B cell (primary cell): ENCODE measurements at regions not wholly inside any gene's neighbourhood (a gene's known extent, or its start where the extent isn't known, plus 50 kb on each side); places are given as distances from the start of the nearest gene placed in this dataset.

Experiments used
- ATAC-seq: fragments of 200-7000 bp; cut with Tn5 transposase; one replicate; pipeline ENCODE4 v1.10.0; 2021; ENCODE audit warnings: low read depth, mild to moderate bottlenecking, moderate number of reproducible peaks, moderate library complexity
- CTCF ChIA-PET: fragments of 350-600 bp; sonication (Branson Sonifier 250); formaldehyde crosslinking; loops from one replicate; lab custom pipeline; 2021; ENCODE audit warnings: antibody characterized with exemption, inconsistent platforms; lab: Charles Lee
- POLR2A ChIA-PET: fragments of 350-600 bp; sonication (Branson Sonifier 250); formaldehyde crosslinking; loops from one replicate; lab custom pipeline; 2021; ENCODE audit warnings: antibody characterized with exemption; lab: Charles Lee
- DNase-seq: peaks from one replicate; pipeline ENCODE4 v3.0.0; 2013
- H2AFZ ChIP-seq: 2 replicates; pipeline ENCODE4 v1.6.1; 2012; ENCODE audit warnings: mild to moderate bottlenecking, low read depth, low read length; ENCODE audit not compliant: insufficient read depth, poor library complexity, severe bottlenecking
- H3K27ac ChIP-seq, 2 donors: 1 replicate in 1 of 2; 2 replicates in 1 of 2; pipeline ENCODE4 v1.5.1; 2012 to 2013; ENCODE audit warnings: low read length in 2 of 2, mild to moderate bottlenecking in 2 of 2, moderate library complexity in 1 of 2
- H3K27me3 ChIP-seq, 4 experiments: fragments of 200-600 bp in 1 of 4; sonication (generic) in 1 of 4; replicated peaks in 1 of 4; 1 replicate in 2 of 4; 2 replicates in 2 of 4; pipeline versions ENCODE4 v1.6.1 to v1.7.0; 2013 to 2016; ENCODE audit warnings: low read length in 3 of 4, mild to moderate bottlenecking in 2 of 4, mixed read lengths in 1 of 4, moderate library complexity in 1 of 4; ENCODE audit not compliant: insufficient read depth in 4 of 4, control insufficient read depth in 3 of 4; ENCODE audit errors: control extremely low read depth in 1 of 4
- H3K36me3 ChIP-seq, 2 experiments: replicated peaks in 1 of 2; 1 replicate in 1 of 2; 2 replicates in 1 of 2; pipeline versions ENCODE4 v1.6.1 to v1.7.1; 2013; ENCODE audit warnings: low read length in 1 of 2; ENCODE audit not compliant: insufficient read depth in 2 of 2, control insufficient read depth in 1 of 2; ENCODE audit errors: control extremely low read depth in 1 of 2, extremely low read depth in 1 of 2
- H3K4me1 ChIP-seq, 2 donors: fragments of 200-600 bp in 1 of 2; sonication (generic) in 1 of 2; 1 replicate in 1 of 2; 2 replicates in 1 of 2; pipeline versions ENCODE4 v1.5.1 to v1.6.1; 2013 to 2017; ENCODE audit warnings: low read length in 2 of 2; ENCODE audit not compliant: control insufficient read depth in 2 of 2, insufficient read depth in 2 of 2
- H3K4me2 ChIP-seq: replicated peaks from 2 replicates; pipeline ENCODE3; 2012; ENCODE audit warnings: mild to moderate bottlenecking, low read depth, low read length; ENCODE audit not compliant: poor library complexity, severe bottlenecking
- H3K4me3 ChIP-seq, 5 experiments: fragments of 200-600 bp in 1 of 5; sonication (generic) in 1 of 5; 1 replicate in 3 of 5; 2 replicates in 2 of 5; pipeline versions ENCODE4 v1.5.1 to v1.7.0; 2011 to 2016; ENCODE audit warnings: low read length in 4 of 5, mild to moderate bottlenecking in 4 of 5, low read depth in 2 of 5, control low read depth in 1 of 5, moderate library complexity in 1 of 5; ENCODE audit not compliant: insufficient read depth in 1 of 5; ENCODE audit errors: control extremely low read depth in 1 of 5, extremely low read depth in 1 of 5
- H3K79me2 ChIP-seq: fragments of 200-600 bp; sonication (generic); one replicate; pipeline ENCODE4 v1.6.0; 2016; ENCODE audit warnings: low read length; ENCODE audit not compliant: control insufficient read depth, insufficient read depth
- H3K9ac ChIP-seq: fragments of 200-600 bp; sonication (generic); 2 replicates; pipeline ENCODE4 v1.6.1; 2017; ENCODE audit warnings: mild to moderate bottlenecking, low read length, moderate library complexity
- H3K9me3 ChIP-seq, 3 donors: one replicate each; pipeline versions ENCODE4 v1.6.1 to v1.7.1; 2013; ENCODE audit warnings: low read length in 2 of 3; ENCODE audit not compliant: control insufficient read depth in 2 of 3, insufficient read depth in 1 of 3; ENCODE audit errors: control extremely low read depth in 1 of 3
- H4K20me1 ChIP-seq: 2 replicates; pipeline ENCODE4 v1.6.0; 2012; ENCODE audit warnings: mild to moderate bottlenecking, low read length; ENCODE audit not compliant: insufficient read depth, control insufficient read depth, poor library complexity, severe bottlenecking
- H3K27ac Mint-ChIP-seq: one replicate; pipeline ENCODE4 v1.8.0; 2021; ENCODE audit warnings: mixed read lengths
- H3K27me3 Mint-ChIP-seq: one replicate; pipeline ENCODE4 v1.8.0; 2021; ENCODE audit warnings: mixed read lengths
- H3K4me1 Mint-ChIP-seq: one replicate; pipeline ENCODE4 v1.8.0; 2021; ENCODE audit warnings: mixed read lengths
- H3K4me3 Mint-ChIP-seq: one replicate; pipeline ENCODE4 v1.8.0; 2021; ENCODE audit warnings: mixed read lengths
- H3K9me3 Mint-ChIP-seq: one replicate; pipeline ENCODE4 v1.8.0; 2022; ENCODE audit warnings: mixed read lengths; ENCODE audit not compliant: insufficient read depth
- CTCF ChIP-seq: fragments of 200-600 bp; IDR thresholded peaks from one replicate; pipeline ENCODE4 v1.8.0; 2022; ENCODE audit warnings: antibody characterized with exemption, mild to moderate bottlenecking
- EZH2 ChIP-seq: IDR thresholded peaks from 2 replicates; pipeline ENCODE4 v1.6.1; 2012; ENCODE audit warnings: borderline replicate concordance, low read depth, mild to moderate bottlenecking, moderate library complexity, low read length; ENCODE audit not compliant: insufficient read depth, poor library complexity, severe bottlenecking
- WGBS: methylation state at CpG from one replicate; pipeline ENCODE4 v1.1.5; 2013; ENCODE audit warnings: missing lambda C conversion rate; ENCODE audit not compliant: insufficient coverage; 5-methylcytosine and 5-hydroxymethylcytosine counted together
- intact Hi-C: fragments of 100-400 bp; cut with micrococcal nuclease; formaldehyde crosslinking; loops from one replicate; pipeline ENCODE4 v1.10.0; 2022

DNA sequence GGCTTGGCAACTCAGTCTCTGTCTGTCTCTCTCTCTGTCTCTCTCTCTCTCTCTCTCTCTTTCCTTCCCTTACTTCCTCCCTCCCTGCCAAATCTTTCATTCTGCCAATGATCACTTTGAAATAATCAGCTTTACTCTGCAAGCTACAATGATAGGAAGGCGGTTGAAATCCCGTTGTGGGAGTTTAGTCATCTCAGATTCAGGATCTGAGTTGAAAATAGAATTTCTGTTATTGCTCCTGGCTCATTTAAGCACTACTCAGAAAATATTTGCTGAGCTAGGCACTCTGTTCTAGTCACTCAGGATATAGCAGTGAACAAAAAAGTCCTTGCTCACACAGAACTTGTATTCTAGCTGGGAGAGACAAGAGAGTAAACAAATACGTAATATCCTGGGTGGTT lies 56.3 kb upstream of the DCTD start:
- no peak overlapping the region for H2AFZ ChIP-seq
- H3K27me3 ChIP-seq: peaks cover 0 to 12% (median 1%) of the 10 kb centered on the region in 4 experiments
- DNase-seq: no peak
- Mint-ChIP-seq H3K4me3 (no peak overlapping the region), H3K27ac (no peak overlapping the region), H3K9me3 (no peaks in the 10 kb centered on the region), H3K27me3 (peaks cover 25% of the 10 kb centered on the region), H3K4me1 (peaks cover 3% of the 10 kb centered on the region)
- no peaks in the 10 kb centered on the region for H3K36me3 ChIP-seq
- no peak overlapping the region for H3K4me2 ChIP-seq
- H3K9me3 ChIP-seq: peaks cover 0 to 4% (median 0%) of the 10 kb centered on the region in 3 donors
- intact Hi-C loops: no loop called here
- H3K79me2 ChIP-seq: no peaks in the 10 kb centered on the region
- ChIA-PET POLR2A (no interaction called here), CTCF (no interaction called here)
- no peaks in the 10 kb centered on the region for H3K4me1 ChIP-seq
- H3K4me3 ChIP-seq: no peak overlapping the region
- no peak overlapping the region for H3K9ac ChIP-seq
- WGBS: 92% methylated on average over 1 of the region's 3 CpGs
- TF ChIP-seq EZH2: no peak
- no peak for TF ChIP-seq CTCF
- no peak for ATAC-seq
- H3K27ac ChIP-seq: no peak overlapping the region
- H4K20me1 ChIP-seq: no peaks in the 10 kb centered on the region

DNA sequence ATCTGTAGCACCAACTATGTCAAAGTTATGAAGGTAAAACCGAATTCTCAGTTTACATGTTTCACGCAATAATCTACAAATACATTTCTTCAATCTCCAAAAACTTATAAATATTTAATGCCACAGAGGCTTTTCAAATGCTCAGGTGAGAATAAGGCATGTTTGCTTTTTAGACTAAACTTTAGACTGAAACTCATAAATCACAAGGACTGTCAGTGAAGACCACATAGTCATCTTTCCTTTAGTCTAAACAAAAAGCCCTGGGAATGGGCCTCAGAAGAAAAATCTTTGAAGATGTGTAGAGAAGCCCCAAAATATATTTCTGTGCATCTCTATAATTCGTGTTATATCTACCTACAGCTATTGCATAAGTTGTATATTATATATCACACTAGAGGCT lies 54.5 kb upstream of the DCTD start:
- Mint-ChIP-seq H3K27ac (no peak overlapping the region), H3K4me3 (no peak overlapping the region), H3K4me1 (peaks cover 2% of the 10 kb centered on the region), H3K9me3 (peaks cover 5% of the 10 kb centered on the region), H3K27me3 (peaks cover 36% of the 10 kb centered on the region)
- Histone ChIP-seq H2AFZ (no peak overlapping the region), H3K36me3 (no peaks in the 10 kb centered on the region), H3K27me3 (peaks cover 0 to 9% (median 1%) of the 10 kb centered on the region in 4 experiments), H3K4me1 (no peaks in the 10 kb centered on the region), H3K9me3 (no peaks in the 10 kb centered on the region), H3K9ac (no peak overlapping the region), H3K27ac (no peak overlapping the region), H3K79me2 (no peaks in the 10 kb centered on the region), H3K4me2 (no peak overlapping the region), H4K20me1 (no peaks in the 10 kb centered on the region), H3K4me3 (no peak overlapping the region)
- intact Hi-C loops: no loop called here
- DNase-seq: no peak
- WGBS: no CpG with 5 or more reads among the region's 3 CpGs
- ATAC-seq: no peak
- ChIA-PET POLR2A (no interaction called here), CTCF (no interaction called here)
- no peak for TF ChIP-seq EZH2
- no peak for TF ChIP-seq CTCF
